Activated naive CD8-positive, alpha-beta T cell treated with anti-CD3 and anti-CD28 coated beads, Interleukin-2, amount 10 ng/mL, durations not matched to agents 7 days and 5 days (primary cell): ENCODE measurements at regions not wholly inside any gene's neighbourhood (a gene's known extent, or its start where the extent isn't known, plus 50 kb on each side); places are given as distances from the start of the nearest gene placed in this dataset.

Experiments used
- ATAC-seq: fragments of 150-1000 bp; cut with Tn5 transposase; one replicate; pipeline ENCODE4 v1.10.0; 2021; ENCODE audit warnings: low read depth, moderate library complexity
- POLR2A ChIA-PET: fragments of 350-600 bp; sonication (Branson Sonifier 250); formaldehyde crosslinking; loops from one replicate; lab custom pipeline; 2021; ENCODE audit warnings: antibody characterized with exemption; lab: Charles Lee
- DNase-seq: peaks from one replicate; pipeline ENCODE4 v3.0.0; 2021
- H3K27ac Mint-ChIP-seq: one replicate; pipeline ENCODE4 v1.8.0; 2022; ENCODE audit warnings: mild to moderate bottlenecking, mixed read lengths
- H3K27me3 Mint-ChIP-seq: one replicate; pipeline ENCODE4 v1.8.0; 2022; ENCODE audit warnings: mild to moderate bottlenecking, moderate library complexity, mixed read lengths
- H3K36me3 Mint-ChIP-seq: one replicate; pipeline ENCODE4 v1.8.0; 2021; ENCODE audit warnings: mild to moderate bottlenecking, mixed read lengths
- H3K4me1 Mint-ChIP-seq: one replicate; pipeline ENCODE4 v1.8.0; 2021; ENCODE audit warnings: mixed read lengths
- H3K4me3 Mint-ChIP-seq: one replicate; pipeline ENCODE4 v1.8.0; 2022; ENCODE audit warnings: mild to moderate bottlenecking, moderate library complexity, mixed read lengths
- H3K9me3 Mint-ChIP-seq: one replicate; pipeline ENCODE4 v1.8.0; 2021; ENCODE audit warnings: mixed read lengths

- peaks cover 37% of the 10 kb centered on the region for H3K4me1 Mint-ChIP-seq
- POLR2A ChIA-PET = interaction anchor here (1.1 kb wide), 1 partner anchor 163 kb away, joined by 3 read pairs; no protein-coding TSS in a partner anchor
These were observed 86.0 kb downstream of the IRF8 start for GRCh38 chr16:85984947-85985451.

GRCh38 chr16:85986931-85987749 is 88.2 kb downstream of the IRF8 start:
- H3K9me3 Mint-ChIP-seq = no peaks in the 10 kb centered on the region
- ATAC-seq (peak; percentile 65), DNase-seq (peak; percentile 69)
- no peaks in the 10 kb centered on the region for H3K36me3 Mint-ChIP-seq
- POLR2A ChIA-PET = interaction anchor here (0.8 to 3.9 kb wide), 5 partner anchors 9 to 166 kb away, joined by 3 to 20 read pairs (median 7); partner anchors contain the start of gene IRF8
- peaks cover 37% of the 10 kb centered on the region for H3K4me1 Mint-ChIP-seq
- H3K4me3 Mint-ChIP-seq = peak overlapping the region; percentile 41
- peak overlapping the region; percentile 68 for H3K27ac Mint-ChIP-seq
- no peaks in the 10 kb centered on the region for H3K27me3 Mint-ChIP-seq

More at GRCh38 chr16:85984947-85985451, 86.0 kb downstream of the IRF8 start:
- Mint-ChIP-seq H3K27ac (no peak overlapping the region), H3K9me3 (no peaks in the 10 kb centered on the region), H3K4me3 (no peak overlapping the region), H3K27me3 (no peaks in the 10 kb centered on the region), H3K36me3 (no peaks in the 10 kb centered on the region)
- ATAC-seq (no peak), DNase-seq (peak; percentile 29)

DNA sequence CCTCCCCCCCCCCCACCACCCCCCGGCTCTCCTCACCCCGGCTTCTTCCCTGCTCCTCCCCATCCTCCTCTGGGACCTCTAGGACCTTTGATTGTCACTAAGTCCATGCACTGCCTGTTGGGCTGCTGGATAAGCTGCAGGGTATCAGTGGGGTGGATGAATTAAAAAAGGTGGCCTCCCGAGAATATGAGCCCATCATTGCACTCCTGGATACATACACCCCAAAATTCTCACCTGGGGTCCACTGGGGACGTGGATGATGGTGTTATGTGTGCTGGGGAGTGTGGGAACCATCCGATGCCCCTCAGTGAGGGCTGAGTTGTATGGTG is 88.8 kb downstream of the IRF8 start:
- H3K4me1 Mint-ChIP-seq = peaks cover 37% of the 10 kb centered on the region
- no peaks in the 10 kb centered on the region for H3K36me3 Mint-ChIP-seq
- peak overlapping the region; percentile 68 for H3K27ac Mint-ChIP-seq
- POLR2A ChIA-PET = interaction anchor here (0.8 to 3.9 kb wide), 4 partner anchors 8 to 166 kb away, joined by 3 to 20 read pairs (median 8); partner anchors contain the start of gene IRF8
- ATAC-seq (no peak), DNase-seq (no peak)
- no peak overlapping the region for H3K4me3 Mint-ChIP-seq
- no peaks in the 10 kb centered on the region for H3K9me3 Mint-ChIP-seq
- H3K27me3 Mint-ChIP-seq = no peaks in the 10 kb centered on the region

GRCh38 chr16:85988306-85988705 is 89.3 kb downstream of the IRF8 start:
- H3K4me1 Mint-ChIP-seq = peaks cover 40% of the 10 kb centered on the region
- peak overlapping the region; percentile 2 for H3K4me3 Mint-ChIP-seq
- peak overlapping the region; percentile 68 for H3K27ac Mint-ChIP-seq
- H3K9me3 Mint-ChIP-seq = no peaks in the 10 kb centered on the region
- H3K27me3 Mint-ChIP-seq = no peaks in the 10 kb centered on the region
- DNase-seq (no peak), ATAC-seq (no peak)
- no peaks in the 10 kb centered on the region for H3K36me3 Mint-ChIP-seq
- POLR2A ChIA-PET = interaction anchor here (3.9 kb wide), 1 partner anchor 167 kb away, joined by 20 read pairs; no protein-coding TSS in a partner anchor

DNA sequence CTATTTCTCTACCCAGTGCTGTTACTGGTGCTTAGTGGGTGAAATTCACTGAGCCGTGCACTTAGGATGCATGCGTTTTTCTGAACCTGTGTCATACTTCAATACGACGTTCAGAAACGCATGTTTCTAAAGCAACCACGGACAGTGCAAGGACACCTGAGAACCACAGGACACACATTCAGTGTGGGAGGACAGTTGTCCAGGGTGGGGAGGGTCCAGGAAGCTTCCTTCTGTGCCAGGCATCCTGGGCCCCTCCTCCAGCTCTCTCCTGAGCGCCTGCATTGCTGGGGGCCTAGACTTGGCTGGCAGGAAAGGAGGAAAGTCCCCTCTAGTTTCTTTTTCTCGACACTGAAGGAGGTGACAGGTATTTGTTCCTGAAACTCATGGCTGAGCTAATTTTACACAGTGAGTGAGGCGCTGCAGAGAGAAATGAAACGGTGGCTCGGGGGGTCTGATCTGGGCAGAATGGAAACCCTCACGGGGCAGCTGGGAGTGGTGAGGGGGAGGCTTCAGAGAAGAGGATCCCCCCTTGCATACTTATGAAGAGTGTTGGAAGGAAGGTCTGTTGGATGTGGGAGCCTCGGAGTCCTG is 89.9 kb downstream of the IRF8 start:
- ATAC-seq (no peak), DNase-seq (no peak)
- peak overlapping the region; percentile 32 for H3K4me3 Mint-ChIP-seq
- H3K4me1 Mint-ChIP-seq = peaks cover 40% of the 10 kb centered on the region
- POLR2A ChIA-PET = interaction anchor here (0.9 to 3.9 kb wide), 3 partner anchors 87 to 167 kb away, joined by 3 to 20 read pairs (median 3); partner anchors contain the start of gene IRF8
- no peaks in the 10 kb centered on the region for H3K9me3 Mint-ChIP-seq
- H3K36me3 Mint-ChIP-seq = no peaks in the 10 kb centered on the region
- no peaks in the 10 kb centered on the region for H3K27me3 Mint-ChIP-seq
- H3K27ac Mint-ChIP-seq = peak overlapping the region; percentile 68

- peak overlapping the region; percentile 68 for H3K27ac Mint-ChIP-seq
- no peaks in the 10 kb centered on the region for H3K36me3 Mint-ChIP-seq
- no peaks in the 10 kb centered on the region for H3K27me3 Mint-ChIP-seq
- H3K4me3 Mint-ChIP-seq = no peak overlapping the region
- no peak for ATAC-seq
- DNase-seq = no peak
- peaks cover 36% of the 10 kb centered on the region for H3K4me1 Mint-ChIP-seq
- POLR2A ChIA-PET = interaction anchor here (0.9 to 3.9 kb wide), 3 partner anchors 87 to 168 kb away, joined by 3 to 20 read pairs (median 3); partner anchors contain the start of gene IRF8
- no peaks in the 10 kb centered on the region for H3K9me3 Mint-ChIP-seq
These were observed 90.4 kb downstream of the IRF8 start for GRCh38 chr16:85989376-85989775.

DNA sequence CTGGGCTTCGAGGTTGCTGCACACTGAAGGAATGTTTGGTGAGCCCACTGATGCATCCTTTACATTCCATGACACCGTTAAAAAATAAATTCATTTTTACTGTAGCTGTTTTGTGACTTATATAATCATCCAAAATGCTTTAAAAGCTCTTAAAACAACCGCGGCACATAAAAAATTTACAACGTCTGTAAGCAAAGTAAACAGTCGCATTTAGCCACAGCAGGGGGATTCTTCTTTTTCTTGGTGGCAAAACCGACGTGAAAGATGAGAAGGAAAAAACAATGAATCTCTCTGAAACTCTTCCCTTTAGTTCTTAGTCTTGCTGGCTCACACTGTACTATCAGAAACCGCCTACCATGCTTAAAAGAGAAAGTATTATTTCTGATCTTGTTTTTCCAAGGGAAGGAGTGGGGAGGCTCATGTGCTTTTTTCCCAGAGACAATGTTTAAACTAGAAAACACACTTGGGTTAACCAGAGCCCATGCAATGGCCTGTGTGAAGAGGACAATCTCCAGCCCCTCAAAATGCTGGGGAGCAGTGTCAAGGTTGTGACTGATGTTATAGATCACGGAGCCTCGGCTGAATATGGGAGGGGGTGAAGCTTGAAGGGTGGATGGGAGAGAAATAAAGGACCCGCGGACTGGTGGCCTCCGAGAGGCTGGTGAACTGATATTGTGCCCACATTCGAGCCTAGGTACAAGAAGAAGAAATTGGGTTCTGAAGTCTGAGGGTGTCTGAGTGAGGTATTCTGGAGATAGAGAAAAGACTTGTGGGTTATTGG is 91.1 kb downstream of the IRF8 start:
- POLR2A ChIA-PET = interaction anchor here (0.9 to 3.9 kb wide), 3 partner anchors 88 to 169 kb away, joined by 3 to 20 read pairs (median 3); partner anchors contain the start of gene IRF8
- DNase-seq (no peak), ATAC-seq (no peak)
- no peak overlapping the region for H3K4me3 Mint-ChIP-seq
- no peaks in the 10 kb centered on the region for H3K9me3 Mint-ChIP-seq
- no peaks in the 10 kb centered on the region for H3K27me3 Mint-ChIP-seq
- H3K27ac Mint-ChIP-seq = no peak overlapping the region
- H3K4me1 Mint-ChIP-seq = peaks cover 36% of the 10 kb centered on the region
- no peaks in the 10 kb centered on the region for H3K36me3 Mint-ChIP-seq

DNA sequence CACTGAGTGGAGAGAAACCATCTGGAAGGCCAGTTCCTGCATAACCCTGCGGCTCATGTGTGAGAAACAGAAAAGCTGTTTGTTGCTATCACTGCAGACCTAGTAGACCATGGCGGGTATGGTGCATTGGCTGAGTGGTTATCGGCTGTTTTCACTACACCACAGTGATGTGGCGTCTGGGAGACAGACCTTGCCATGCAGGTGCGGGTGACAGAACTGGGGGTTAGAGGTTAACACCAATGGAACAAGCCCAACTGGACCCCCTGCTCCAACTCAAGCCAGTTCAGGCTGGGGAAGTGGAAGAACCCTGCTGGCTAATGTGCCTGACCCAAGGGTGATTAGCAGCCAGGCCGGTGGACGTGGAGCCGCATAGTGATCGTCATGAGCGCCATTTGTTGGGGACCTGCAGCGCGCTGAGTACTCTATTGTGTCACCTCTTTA is 91.9 kb downstream of the IRF8 start:
- Mint-ChIP-seq H3K27me3 (no peaks in the 10 kb centered on the region), H3K36me3 (no peaks in the 10 kb centered on the region), H3K27ac (no peak overlapping the region), H3K9me3 (no peaks in the 10 kb centered on the region), H3K4me3 (no peak overlapping the region), H3K4me1 (peaks cover 38% of the 10 kb centered on the region)
- no peak for ATAC-seq
- no peak for DNase-seq
- POLR2A ChIA-PET = no interaction called here

DNA sequence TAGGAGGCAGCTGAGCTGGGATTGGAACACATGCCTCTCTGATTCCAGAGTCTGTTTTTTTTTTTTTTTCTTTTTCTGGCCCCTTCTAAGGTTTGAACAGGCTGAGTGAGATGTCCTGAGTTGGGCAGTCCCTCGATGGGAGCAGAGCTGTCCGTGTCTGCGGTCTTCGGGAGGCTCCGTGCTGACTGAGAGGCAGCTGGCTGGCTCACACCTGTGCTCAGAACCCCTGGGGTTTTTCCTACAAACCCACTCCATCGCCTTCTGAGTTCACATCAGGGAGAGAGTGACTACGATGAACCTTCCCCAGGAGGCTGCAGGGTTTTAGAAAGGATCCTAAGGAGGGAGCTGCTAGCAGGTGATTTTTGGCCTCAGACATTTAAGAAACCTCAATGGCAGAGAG is 92.5 kb downstream of the IRF8 start:
- POLR2A ChIA-PET = no interaction called here
- Mint-ChIP-seq H3K4me3 (no peak overlapping the region), H3K4me1 (peaks cover 42% of the 10 kb centered on the region), H3K27me3 (no peaks in the 10 kb centered on the region), H3K9me3 (no peaks in the 10 kb centered on the region), H3K27ac (no peak overlapping the region), H3K36me3 (no peaks in the 10 kb centered on the region)
- ATAC-seq (no peak), DNase-seq (peak; percentile 14)

GRCh38 chr16:85991856-85992255 is 92.9 kb downstream of the IRF8 start:
- ATAC-seq = no peak
- H3K4me3 Mint-ChIP-seq = no peak overlapping the region
- no peak overlapping the region for H3K27ac Mint-ChIP-seq
- H3K9me3 Mint-ChIP-seq = no peaks in the 10 kb centered on the region
- H3K4me1 Mint-ChIP-seq = peaks cover 40% of the 10 kb centered on the region
- peak; percentile 10 for DNase-seq
- POLR2A ChIA-PET = no interaction called here
- H3K27me3 Mint-ChIP-seq = no peaks in the 10 kb centered on the region
- H3K36me3 Mint-ChIP-seq = no peaks in the 10 kb centered on the region

DNA sequence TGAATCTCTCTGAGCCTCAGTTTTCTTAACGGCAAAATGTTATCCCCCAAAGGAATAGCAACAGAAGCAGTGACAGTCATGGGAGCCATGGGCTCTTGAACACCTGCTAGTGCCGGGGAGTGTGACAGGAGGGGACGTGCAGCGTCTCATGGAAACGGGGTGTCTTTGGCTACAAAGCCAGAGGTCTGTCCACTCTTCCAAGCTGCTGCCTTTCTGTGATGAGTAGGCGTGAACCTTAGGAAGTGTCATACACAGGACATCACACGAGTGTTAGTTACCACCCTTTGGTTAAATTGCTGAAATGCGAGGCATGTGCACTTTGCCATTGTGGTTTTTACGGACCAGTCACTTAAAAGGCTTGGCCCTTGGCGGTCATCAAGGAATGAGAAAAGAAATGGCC is 93.4 kb downstream of the IRF8 start:
- H3K4me3 Mint-ChIP-seq = no peak overlapping the region
- DNase-seq (peak; percentile 10), ATAC-seq (no peak)
- H3K27ac Mint-ChIP-seq = no peak overlapping the region
- POLR2A ChIA-PET = no interaction called here
- peaks cover 35% of the 10 kb centered on the region for H3K4me1 Mint-ChIP-seq
- no peaks in the 10 kb centered on the region for H3K27me3 Mint-ChIP-seq
- H3K36me3 Mint-ChIP-seq = no peaks in the 10 kb centered on the region
- H3K9me3 Mint-ChIP-seq = no peaks in the 10 kb centered on the region

- no peaks in the 10 kb centered on the region for H3K36me3 Mint-ChIP-seq
- DNase-seq = no peak
- POLR2A ChIA-PET = no interaction called here
- H3K27me3 Mint-ChIP-seq = no peaks in the 10 kb centered on the region
- no peaks in the 10 kb centered on the region for H3K9me3 Mint-ChIP-seq
- H3K4me3 Mint-ChIP-seq = no peak overlapping the region
- H3K27ac Mint-ChIP-seq = peak overlapping the region; percentile 7
- no peak for ATAC-seq
- peaks cover 34% of the 10 kb centered on the region for H3K4me1 Mint-ChIP-seq
These were observed 93.8 kb downstream of the IRF8 start for GRCh38 chr16:85992779-85993178.
